Panc1 (cell line): ENCODE measurements at regions not wholly inside any gene's neighbourhood (a gene's known extent, or its start where the extent isn't known, plus 50 kb on each side); places are given as distances from the start of the nearest gene placed in this dataset.

Experiments
- POLR2AphosphoS5 ChIP-seq: IDR thresholded peaks from 2 replicates; pipeline ENCODE4 v1.6.1; 2012; ENCODE audit warnings: mild to moderate bottlenecking, low read depth, low read length, moderate library complexity
- TF ChIP-seq, protein P1 (sequence below): fragments of 450-650 bp; IDR thresholded peaks from 2 replicates; pipeline ENCODE4 v1.5.1; 2017; ENCODE audit warnings: mild to moderate bottlenecking

- TF ChIP-seq POLR2AphosphoS5: no peak
- TF ChIP-seq, protein P1, sequence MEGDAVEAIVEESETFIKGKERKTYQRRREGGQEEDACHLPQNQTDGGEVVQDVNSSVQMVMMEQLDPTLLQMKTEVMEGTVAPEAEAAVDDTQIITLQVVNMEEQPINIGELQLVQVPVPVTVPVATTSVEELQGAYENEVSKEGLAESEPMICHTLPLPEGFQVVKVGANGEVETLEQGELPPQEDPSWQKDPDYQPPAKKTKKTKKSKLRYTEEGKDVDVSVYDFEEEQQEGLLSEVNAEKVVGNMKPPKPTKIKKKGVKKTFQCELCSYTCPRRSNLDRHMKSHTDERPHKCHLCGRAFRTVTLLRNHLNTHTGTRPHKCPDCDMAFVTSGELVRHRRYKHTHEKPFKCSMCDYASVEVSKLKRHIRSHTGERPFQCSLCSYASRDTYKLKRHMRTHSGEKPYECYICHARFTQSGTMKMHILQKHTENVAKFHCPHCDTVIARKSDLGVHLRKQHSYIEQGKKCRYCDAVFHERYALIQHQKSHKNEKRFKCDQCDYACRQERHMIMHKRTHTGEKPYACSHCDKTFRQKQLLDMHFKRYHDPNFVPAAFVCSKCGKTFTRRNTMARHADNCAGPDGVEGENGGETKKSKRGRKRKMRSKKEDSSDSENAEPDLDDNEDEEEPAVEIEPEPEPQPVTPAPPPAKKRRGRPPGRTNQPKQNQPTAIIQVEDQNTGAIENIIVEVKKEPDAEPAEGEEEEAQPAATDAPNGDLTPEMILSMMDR: no peak
Observed at GRCh38 chr4:3348621-3349020, 55.8 kb downstream of the RGS12 start.
